HepG2 (cell line): ENCODE measurements at regions not wholly inside any gene's neighbourhood (a gene's known extent, or its start where the extent isn't known, plus 50 kb on each side); places are given as distances from the start of the nearest gene placed in this dataset.

Source experiments
- ATAC-seq: fragments of 200-7000 bp; cut with Tn5 transposase; 3 replicates; pipeline ENCODE4 v1.9.1; 2020; ENCODE audit warnings: mild to moderate bottlenecking, moderate library complexity
- BruUV-seq: library from RNA; stranded (reverse); fragments of 400-500 nt; replicated peaks from 2 replicates; lab custom pipeline; 2021; lab: Mats Ljungman, UMichigan
- CTCF ChIA-PET: fragments of 300-600 bp; formaldehyde crosslinking; extraction: SDS; loops from one replicate; lab custom pipeline; 2021; ENCODE audit warnings: low total read pairs, inconsistent platforms, low intra/inter-chr PET ratio; lab: Yijun Ruan, JAX
- POLR2A ChIA-PET: fragments of 350-600 bp; sonication (Branson Sonifier 250); formaldehyde crosslinking; loops from one replicate; lab custom pipeline; 2020; ENCODE audit warnings: antibody characterized with exemption, inconsistent platforms; lab: Yijun Ruan, JAX
- DNase-seq: peaks from one replicate; pipeline ENCODE4 v3.0.0-alpha.2; 2015; ENCODE audit warnings: low spot score
- FAIRE-seq: peaks from 3 replicates; lab custom pipeline; 2011; peaks lifted over from hg19 to GRCh38; lab: Jason Lieb, UNC
- H2AFZ ChIP-seq: one replicate; pipeline ENCODE4 v1.6.1; 2011; ENCODE audit warnings: low read length, inconsistent platforms
- H3K27ac ChIP-seq: fragments of 300-600 bp; 3 replicates; pipeline ENCODE4 v1.8.0; 2011; ENCODE audit warnings: mixed run types, mild to moderate bottlenecking, mixed read lengths, low read length, inconsistent platforms; ENCODE audit not compliant: insufficient read depth; ENCODE audit errors: extremely low read length
- H3K27me3 ChIP-seq, 2 experiments: fragments of 200-600 bp in 1 of 2; 2 replicates in 1 of 2; 3 replicates in 1 of 2; pipeline versions ENCODE4 v1.6.0 to v1.8.0; 2011; ENCODE audit warnings: low read length in 2 of 2, mild to moderate bottlenecking in 2 of 2, moderate library complexity in 2 of 2, inconsistent platforms in 1 of 2; ENCODE audit not compliant: insufficient read depth in 2 of 2, control insufficient read depth in 1 of 2
- H3K36me3 ChIP-seq, 2 experiments: fragments of 200-600 bp in 1 of 2; replicated peaks in 1 of 2; 2 replicates in 1 of 2; 3 replicates in 1 of 2; pipeline versions ENCODE4 v1.5.1 to v1.8.0; 2011; ENCODE audit warnings: low read length in 2 of 2, inconsistent platforms in 1 of 2; ENCODE audit not compliant: insufficient read depth in 2 of 2, control insufficient read depth in 1 of 2
- H3K4me1 ChIP-seq: 2 replicates; pipeline ENCODE4 v1.5.1; 2012; ENCODE audit warnings: low read length, inconsistent platforms; ENCODE audit not compliant: insufficient read depth
- H3K4me2 ChIP-seq: 2 replicates; pipeline ENCODE4 v1.6.0; 2011; ENCODE audit warnings: low read depth, low read length, inconsistent platforms
- H3K4me3 ChIP-seq, 3 experiments: fragments of 200-600 bp in 1 of 3; sonication (generic), shearing (Covaris generic) in 1 of 3; replicated peaks in 1 of 3; 2 replicates each; pipeline ENCODE4 v1.5.1; 2011 to 2016; ENCODE audit warnings: low read length in 3 of 3, inconsistent platforms in 2 of 3, low read depth in 2 of 3, mild to moderate bottlenecking in 2 of 3, control low read depth in 1 of 3, mixed read lengths in 1 of 3; ENCODE audit not compliant: insufficient read depth in 1 of 3
- H3K79me2 ChIP-seq: one replicate; pipeline ENCODE4 v1.6.1; 2011; ENCODE audit warnings: low read length, inconsistent platforms; ENCODE audit not compliant: insufficient read depth
- H3K9ac ChIP-seq: 2 replicates; pipeline ENCODE4 v1.6.0; 2011; ENCODE audit warnings: mild to moderate bottlenecking, low read depth, low read length, inconsistent platforms; ENCODE audit not compliant: insufficient read depth
- H3K9me3 ChIP-seq: 2 replicates; pipeline ENCODE4 v1.5.1; 2012; ENCODE audit warnings: mild to moderate bottlenecking, low read length
- H4K20me1 ChIP-seq: 2 replicates; pipeline ENCODE4 v1.6.0; 2011; ENCODE audit warnings: inconsistent platforms, mild to moderate bottlenecking, low read length, moderate library complexity; ENCODE audit not compliant: insufficient read depth
- EP300 ChIP-seq, 3 experiments: sonication (generic) in 1 of 3; formaldehyde crosslinking in 1 of 3; IDR thresholded peaks; 2 replicates each; pipeline versions ENCODE4 v1.5.1 to v1.6.1; 2011 to 2020; ENCODE audit warnings: low read depth in 2 of 3, low read length in 2 of 3, borderline replicate concordance in 1 of 3, improper control_type of control experiment in 1 of 3, mild to moderate bottlenecking in 1 of 3, missing genetic modification reagents in 1 of 3, moderate library complexity in 1 of 3
- GPN1 ChIP-seq: sonication (generic); formaldehyde crosslinking; IDR thresholded peaks from 2 replicates; pipeline ENCODE4 v1.5.1; 2020; ENCODE audit warnings: missing genetic modification reagents, borderline replicate concordance
- HDAC1 ChIP-seq: sonication (generic); formaldehyde crosslinking; IDR thresholded peaks from 2 replicates; pipeline ENCODE4 v1.5.1; 2020; ENCODE audit warnings: mild to moderate bottlenecking, missing genetic modification reagents
- HMG20B ChIP-seq: conservative IDR thresholded peaks from 2 replicates; pipeline ENCODE4 v1.6.1; 2016; ENCODE audit warnings: missing genetic modification reagents, missing compliant biosample characterization
- HNF4A ChIP-seq: sonication (generic); formaldehyde crosslinking; IDR thresholded peaks from 2 replicates; pipeline ENCODE4 v1.4.0; 2020; ENCODE audit warnings: missing genetic modification reagents
- ZBED4 ChIP-seq: sonication (generic); formaldehyde crosslinking; IDR thresholded peaks from 2 replicates; pipeline ENCODE4 v1.4.0; 2020; ENCODE audit warnings: missing genetic modification reagents, borderline replicate concordance
- ZBTB1 ChIP-seq: sonication (generic); formaldehyde crosslinking; IDR thresholded peaks from 2 replicates; pipeline ENCODE4 v1.4.0; 2020; ENCODE audit warnings: missing genetic modification reagents, borderline replicate concordance
- ZNF510 ChIP-seq: sonication (generic); formaldehyde crosslinking; IDR thresholded peaks from 2 replicates; pipeline ENCODE4 v1.4.0; 2020; ENCODE audit warnings: low read depth, mild to moderate bottlenecking, missing genetic modification reagents
- ZNF512B ChIP-seq: sonication (generic); formaldehyde crosslinking; IDR thresholded peaks from 2 replicates; pipeline ENCODE4 v1.5.1; 2020; ENCODE audit warnings: missing genetic modification reagents, mild to moderate bottlenecking, borderline replicate concordance
- WGBS: methylation state at CpG from one replicate; pipeline ENCODE4 v1.1.6; 2017; ENCODE audit warnings: low lambda C conversion rate; 5-methylcytosine and 5-hydroxymethylcytosine counted together
- in situ Hi-C: cut with HindIII; loops from 2 replicates; pipeline ENCODE4 v1.10.0; 2017; ENCODE audit warnings: low pct_unique_long_range_greater_than_20kb; ENCODE audit not compliant: extremely low pct_ligation_motif_present
- intact Hi-C: fragments of 100-400 bp; cut with micrococcal nuclease; formaldehyde crosslinking; loops from one replicate; pipeline ENCODE4 v1.10.0; 2022; ENCODE audit not compliant: unreplicated experiment

GRCh38 chr3:109903100-109903499 lies 565.8 kb upstream of the DPPA4 start:
- Histone ChIP-seq H4K20me1 (no peaks in the 10 kb centered on the region), H3K27me3 (no peaks in the 10 kb centered on the region), H3K4me1 (no peaks in the 10 kb centered on the region), H3K79me2 (no peaks in the 10 kb centered on the region), H2AFZ (no peak overlapping the region), H3K4me3 (no peak overlapping the region), H3K9ac (no peak overlapping the region), H3K4me2 (no peak overlapping the region), H3K36me3 (no peaks in the 10 kb centered on the region), H3K9me3 (peaks cover 51% of the 10 kb centered on the region; the same call in 1 of the 2 replicates)
- DNase-seq (no peak), ATAC-seq (no peak), FAIRE-seq (no peak)
- WGBS, result 31% methylated on average over 2 of the region's 2 CpGs
- CTCF ChIA-PET, result no interaction called here
- POLR2A ChIA-PET, result no interaction called here
- no TSS peak for BruUV-seq
- in situ Hi-C loops, result no loop called here
- intact Hi-C loops, result no loop called here
- no peak for TF ChIP-seq EP300 (IDR thresholded peaks at IDR 0.05; ENCODE audit: low read depth in 2 of 2, low read length in 2 of 2)
- TF ChIP-seq EP300 (CRISPR knock-in tag; IDR thresholded peaks at IDR 0.05; ENCODE audit: borderline replicate concordance), result no peak
- no peak for TF ChIP-seq ZNF510 (CRISPR knock-in tag)
- no peak for TF ChIP-seq ZBTB1 (CRISPR knock-in tag)
- TF ChIP-seq HMG20B (CRISPR knock-in tag), result no peak
- TF ChIP-seq, all 625 proteins: peak for 0
- H3K27ac ChIP-seq, result no peak overlapping the region

GRCh38 chr3:109910772-109911171 lies 573.4 kb upstream of the DPPA4 start:
- WGBS, result 0% methylated on average over 4 of the region's 6 CpGs
- Histone ChIP-seq H3K4me1 (no peaks in the 10 kb centered on the region), H3K27me3 (no peaks in the 10 kb centered on the region), H3K4me2 (no peak overlapping the region), H3K79me2 (no peaks in the 10 kb centered on the region), H3K27ac (no peak overlapping the region), H3K9me3 (peaks cover 24% of the 10 kb centered on the region; the same call in 1 of the 2 replicates), H3K4me3 (no peak overlapping the region), H2AFZ (no peak overlapping the region), H3K9ac (no peak overlapping the region), H4K20me1 (no peaks in the 10 kb centered on the region), H3K36me3 (no peaks in the 10 kb centered on the region)
- ATAC-seq, result no peak
- no TSS peak for BruUV-seq
- POLR2A ChIA-PET, result no interaction called here
- in situ Hi-C loops, result no loop called here
- no peak for FAIRE-seq
- intact Hi-C loops, result no loop called here
- no peak for DNase-seq
- CTCF ChIA-PET, result no interaction called here
- TF ChIP-seq GPN1, result no peak
- TF ChIP-seq HDAC1 (CRISPR knock-in tag), result no peak
- no peak for TF ChIP-seq ZBED4 (CRISPR knock-in tag)
- TF ChIP-seq ZNF512B, result no peak
- no peak for TF ChIP-seq HNF4A (CRISPR knock-in tag)
